HG03103 (cell line): ENCODE measurements at regions not wholly inside any gene's neighbourhood (a gene's known extent, or its start where the extent isn't known, plus 50 kb on each side); places are given as distances from the start of the nearest gene placed in this dataset.
A peak's percentile ranks its signal among the peaks of the same experiment; 100 is the strongest.

Experiments
- ATAC-seq: cut with Tn5 transposase; IDR thresholded peaks from one replicate; pipeline ENCODE4 v1.9.1; 2021; ENCODE audit warnings: low read depth; ENCODE audit not compliant: unreplicated experiment

DNA sequence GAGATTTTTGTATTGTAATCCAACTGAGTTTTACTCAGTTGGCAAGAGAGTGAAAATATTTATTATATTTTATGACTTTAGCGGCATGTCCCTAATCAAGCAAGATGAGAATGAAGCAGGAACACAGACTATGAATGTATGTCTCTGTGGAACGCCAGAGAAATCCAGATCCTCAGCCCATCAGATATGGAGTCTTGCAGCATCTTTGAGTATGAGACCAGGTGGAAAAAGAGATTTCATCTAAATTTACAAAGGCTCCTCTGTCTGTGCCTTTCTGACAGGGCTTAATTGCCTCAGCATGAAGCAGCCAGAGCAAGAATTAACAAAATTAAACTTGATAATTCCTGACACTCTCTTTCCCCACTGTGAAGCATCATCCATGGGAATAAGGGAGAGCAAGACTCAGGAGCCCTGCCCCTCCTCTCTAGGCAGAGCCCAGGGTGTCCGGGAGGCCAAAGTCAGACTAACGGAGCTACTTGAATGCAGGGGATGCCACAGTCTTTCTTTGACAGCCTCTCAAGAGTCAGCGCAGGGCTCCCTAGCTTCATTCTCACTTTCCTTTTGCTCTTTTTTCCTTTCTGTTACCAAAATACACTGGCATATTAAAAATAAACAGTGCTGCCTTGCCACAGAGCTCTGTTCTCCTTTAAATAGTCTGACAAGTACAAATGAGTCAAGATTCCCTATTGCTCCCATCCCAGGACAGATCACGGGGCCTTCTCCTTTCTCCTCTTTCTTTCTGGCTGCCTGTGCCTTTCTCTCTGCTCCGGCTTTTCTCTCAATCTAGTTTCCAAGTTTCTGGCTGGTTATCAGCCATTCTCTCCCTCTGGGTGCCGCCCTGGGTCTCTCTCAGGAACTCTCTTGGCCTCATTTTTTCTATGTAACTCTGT, 132.2 kb upstream of the INHBA start:
- ATAC-seq: no peak

- ATAC-seq: no peak
Observed at GRCh38 chr7:41832941-41833340, 130.1 kb upstream of the INHBA start.

DNA sequence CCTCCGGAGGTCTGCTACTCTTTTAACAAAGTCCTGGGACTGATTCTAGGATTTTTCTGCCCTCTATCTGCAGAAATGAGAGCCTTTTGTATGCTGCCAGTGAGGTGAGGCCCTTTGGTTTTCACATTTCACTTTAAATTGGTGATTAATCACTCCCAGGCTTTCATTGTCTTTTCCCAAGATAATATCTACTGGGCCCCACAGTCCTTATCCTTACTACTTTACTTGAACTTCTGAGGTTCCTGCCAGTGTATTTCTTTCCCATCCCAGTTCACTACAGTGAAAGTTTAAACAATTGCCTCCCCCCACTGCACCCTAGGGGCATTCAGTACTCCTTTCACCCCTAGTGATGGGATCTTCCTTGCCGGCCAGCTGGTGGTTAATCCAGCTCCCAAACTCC, 127.4 kb upstream of the INHBA start:
- no peak for ATAC-seq

DNA sequence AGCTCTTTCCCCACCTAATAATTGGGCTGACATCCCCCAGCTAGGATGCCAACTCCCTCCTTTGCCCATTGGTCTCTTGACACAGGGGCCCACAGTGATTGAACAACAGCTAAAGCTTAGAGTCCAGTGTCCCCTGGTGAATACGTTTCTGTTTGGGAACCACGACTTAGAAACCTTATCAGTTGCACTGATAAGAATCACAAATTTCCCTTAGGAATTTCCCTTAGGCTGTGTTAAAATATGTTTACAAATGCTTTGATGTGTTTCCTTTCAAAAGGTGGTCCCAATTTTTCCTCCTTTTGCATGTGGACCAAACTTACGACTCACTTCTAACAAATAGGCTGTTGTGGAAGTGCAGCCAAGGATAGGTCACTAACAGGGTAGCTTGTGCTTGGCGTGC, 126.0 kb upstream of the INHBA start:
- ATAC-seq: no peak

GRCh38 chr7:41826641-41827040, 123.8 kb upstream of the INHBA start:
- no peak for ATAC-seq

- ATAC-seq: no peak
Observed at GRCh38 chr7:41825927-41826480, 123.1 kb upstream of the INHBA start.

DNA sequence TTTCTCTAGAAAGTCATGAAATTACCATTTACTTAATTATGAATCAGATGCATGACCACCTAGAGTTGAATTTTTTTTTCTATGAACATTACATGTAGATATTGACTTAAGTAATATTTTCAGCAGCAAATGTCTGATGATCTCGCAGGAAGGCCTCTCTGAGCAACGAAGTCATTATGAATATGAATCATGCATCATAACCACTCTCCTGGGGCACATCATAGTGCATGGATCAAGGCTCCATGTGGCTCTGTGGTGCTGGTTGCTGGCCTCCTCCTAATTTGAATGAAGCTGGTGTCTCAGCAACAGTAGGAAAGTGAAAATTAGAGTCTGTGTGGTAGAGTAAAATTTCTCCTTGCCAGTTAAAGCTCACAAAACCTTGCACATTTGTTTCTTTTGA, 121.4 kb upstream of the INHBA start:
- no peak for ATAC-seq

GRCh38 chr7:41822259-41822817, 119.4 kb upstream of the INHBA start:
- no peak for ATAC-seq

DNA sequence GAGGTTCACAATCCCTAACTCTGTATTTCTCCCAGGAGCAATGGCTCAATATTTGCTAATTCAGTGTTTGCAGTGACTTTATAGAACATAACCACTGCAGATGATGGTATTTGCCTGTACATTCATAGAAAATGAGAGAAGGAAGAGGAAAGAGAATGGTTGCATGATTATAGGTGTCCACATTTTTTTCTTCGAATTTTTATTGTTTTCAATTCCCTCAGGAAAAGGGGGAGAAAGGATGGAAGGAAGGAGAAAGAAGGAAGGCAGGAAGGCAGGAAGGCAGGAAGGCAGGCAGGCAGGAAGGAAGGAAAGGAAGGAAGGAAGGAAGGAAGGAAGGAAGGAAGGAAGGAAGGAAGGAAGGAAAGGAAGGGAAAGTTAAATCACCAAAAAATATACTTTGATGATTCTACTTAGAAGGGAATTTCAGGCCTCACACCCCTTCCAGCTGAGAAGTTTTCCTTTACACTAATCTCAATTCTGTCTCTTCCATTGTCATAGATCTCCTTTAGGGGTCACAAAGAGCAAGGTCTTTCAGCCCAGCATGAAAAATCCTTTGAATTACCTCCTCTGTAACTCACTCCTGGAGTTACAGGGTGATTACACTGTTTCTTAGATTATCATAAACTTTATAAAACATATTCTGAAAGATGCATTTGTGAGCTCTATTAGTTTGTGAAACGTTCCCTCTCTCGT, 118.8 kb upstream of the INHBA start:
- ATAC-seq: no peak

DNA sequence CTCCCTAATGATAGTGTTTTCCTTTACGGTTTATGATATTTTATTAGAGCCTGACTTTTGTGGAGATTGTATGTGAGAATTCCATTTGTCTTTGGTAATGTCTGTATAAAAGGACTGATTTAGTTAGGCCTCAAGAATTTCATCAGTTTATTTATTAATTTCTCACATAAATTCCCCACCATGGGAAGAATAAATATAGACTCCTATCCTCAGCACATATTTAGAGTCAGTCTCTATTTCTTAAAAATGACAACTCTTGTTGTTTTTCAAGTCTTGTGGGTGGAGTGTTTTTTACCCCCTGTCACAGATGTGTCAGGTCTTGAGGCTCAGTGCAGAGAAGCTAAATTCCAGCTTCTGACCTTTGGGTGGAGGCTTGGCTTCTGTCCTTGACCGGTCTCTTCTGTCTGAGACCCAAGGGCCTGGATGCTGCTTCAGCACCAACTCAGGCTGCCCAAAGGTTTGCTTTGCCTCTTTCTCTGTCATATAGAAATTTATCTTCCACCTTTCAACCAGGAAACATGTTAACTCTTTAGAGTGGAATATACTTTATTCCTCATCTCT, 117.3 kb upstream of the INHBA start:
- no peak for ATAC-seq

- ATAC-seq: no peak
Observed at GRCh38 chr7:41819645-41820044, 116.8 kb upstream of the INHBA start.

DNA sequence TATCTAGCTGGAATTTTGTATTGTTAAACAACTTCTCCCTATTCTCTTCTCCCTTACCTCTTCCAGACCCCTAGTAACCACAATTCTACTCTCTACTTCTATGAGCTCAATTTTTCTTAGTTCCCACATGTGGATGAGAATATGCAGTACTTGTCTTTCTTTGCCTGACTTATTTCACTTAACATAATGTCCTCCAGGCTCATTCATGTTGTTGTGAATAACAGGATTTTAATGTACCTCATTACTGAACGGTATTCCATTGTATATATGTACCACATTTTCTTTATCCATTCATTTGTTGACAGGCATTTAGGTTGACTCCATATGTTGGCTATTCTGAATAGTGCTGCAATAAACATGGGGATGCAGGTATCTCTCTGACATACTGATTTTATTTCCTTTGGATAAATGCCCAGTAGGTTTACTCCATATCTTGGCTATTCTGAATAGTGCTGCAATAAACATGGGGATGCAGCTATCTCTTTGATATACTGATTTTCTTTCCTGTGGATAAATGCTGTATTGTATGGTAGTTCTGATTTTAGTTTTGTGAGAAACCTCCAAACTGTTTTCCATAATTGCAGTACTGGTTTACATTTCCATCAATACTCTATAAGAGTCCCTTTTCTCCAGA, 116.0 kb upstream of the INHBA start:
- no peak for ATAC-seq

- peak; percentile 38 for ATAC-seq
Observed at GRCh38 chr7:41817386-41817785, 114.5 kb upstream of the INHBA start.

DNA sequence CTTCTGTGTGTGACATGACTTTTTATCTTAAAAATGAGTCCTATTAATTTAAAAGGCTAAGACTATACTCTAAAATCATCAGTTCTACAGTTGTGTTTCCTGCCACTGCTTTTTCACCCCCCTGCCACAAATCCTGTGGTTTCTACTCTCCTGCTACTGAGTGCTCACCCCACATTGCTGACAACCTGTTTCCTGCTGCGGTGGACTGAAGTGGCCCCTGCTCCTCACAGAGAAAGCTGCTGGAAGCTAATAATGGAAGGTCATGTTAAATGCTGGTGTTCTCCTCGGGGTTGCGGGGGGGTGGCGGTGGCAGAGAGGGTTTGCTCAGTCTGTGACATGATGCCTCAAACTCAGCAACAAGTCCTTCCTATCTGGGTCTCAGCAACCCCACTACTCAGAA, 113.2 kb upstream of the INHBA start:
- peak; percentile 63 for ATAC-seq

DNA sequence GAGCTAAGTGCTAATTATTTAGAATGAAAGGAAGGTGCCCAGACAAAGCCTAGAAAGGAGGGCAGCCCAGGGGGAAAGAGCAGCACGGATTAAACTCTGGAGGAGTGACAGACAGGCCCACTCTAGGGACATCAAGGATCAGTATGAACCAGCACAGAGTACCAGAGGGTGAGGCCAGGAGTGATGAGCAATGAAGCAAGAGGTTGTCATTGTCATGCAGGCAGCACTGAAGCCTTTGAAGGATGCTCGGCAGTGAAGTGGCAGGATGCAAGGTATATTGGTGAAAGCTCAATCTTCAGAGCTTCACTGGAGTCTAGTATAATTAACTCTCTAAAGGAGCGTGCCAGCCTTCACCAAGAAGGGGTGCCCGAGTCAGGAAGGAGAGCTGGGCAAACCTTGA, 112.0 kb upstream of the INHBA start:
- ATAC-seq: no peak

DNA sequence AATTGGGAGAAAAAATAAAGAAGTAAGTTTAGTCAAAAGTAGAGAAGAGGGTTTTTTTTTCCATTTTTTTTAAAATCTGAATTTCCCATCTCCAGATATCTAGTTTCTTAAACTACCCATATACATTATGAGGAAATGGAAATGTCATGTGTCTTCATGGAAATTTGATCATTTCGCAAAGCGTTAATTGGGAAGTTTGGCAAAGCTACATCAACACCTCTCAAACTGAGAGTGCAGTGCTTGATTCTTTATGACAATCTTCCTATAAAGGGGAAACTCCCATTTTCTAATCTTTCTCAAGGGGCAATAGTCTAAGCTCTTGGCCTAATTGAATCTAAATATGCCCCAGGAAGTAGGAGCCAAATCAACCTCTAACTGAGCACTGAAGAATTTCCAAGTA, 110.4 kb upstream of the INHBA start:
- no peak for ATAC-seq

DNA sequence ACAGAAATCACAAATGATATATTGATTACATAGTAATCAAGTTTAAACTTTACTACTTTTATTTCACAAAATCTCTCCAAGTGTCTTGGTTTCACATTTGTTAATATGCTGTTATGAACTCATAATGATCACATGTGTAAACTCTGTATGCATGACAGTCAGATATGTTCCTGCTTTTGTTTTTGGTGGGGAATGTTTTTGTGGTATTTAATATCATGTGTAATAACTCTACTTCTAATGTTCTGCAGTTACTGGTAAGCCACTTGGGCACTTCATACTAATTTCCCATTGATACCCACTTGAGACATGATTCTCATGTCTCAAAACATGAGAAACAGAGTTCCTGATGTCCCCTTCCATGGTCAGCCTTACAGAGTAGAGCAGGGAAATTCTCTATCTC, 109.1 kb upstream of the INHBA start:
- ATAC-seq: no peak

- peak; percentile 88 for ATAC-seq
Observed at GRCh38 chr7:41809940-41810576, 107.2 kb upstream of the INHBA start.

GRCh38 chr7:41809529-41809939, 106.6 kb upstream of the INHBA start:
- no peak for ATAC-seq

DNA sequence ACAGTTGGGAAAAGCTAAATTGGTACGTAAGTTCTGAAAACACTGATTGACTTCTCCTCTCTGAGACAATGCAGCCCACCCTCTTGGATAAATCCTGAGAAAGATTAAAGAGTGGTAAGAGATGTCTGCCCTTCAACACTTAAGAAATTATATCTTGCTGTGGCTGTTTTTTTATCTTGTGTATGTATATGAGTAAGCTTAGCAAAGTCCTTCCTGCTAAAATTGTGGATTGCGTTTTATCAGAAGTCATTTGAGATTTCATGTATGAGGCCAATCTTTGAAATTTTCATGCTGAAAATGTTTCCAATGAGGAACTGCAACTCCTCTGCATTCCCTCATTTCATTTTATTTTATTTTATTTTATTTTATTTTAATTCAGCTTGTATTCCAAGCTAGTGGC, 106.2 kb upstream of the INHBA start:
- ATAC-seq: no peak
